SK-N-SH (cell line): ENCODE measurements at regions not wholly inside any gene's neighbourhood (a gene's known extent, or its start where the extent isn't known, plus 50 kb on each side); places are given as distances from the start of the nearest gene placed in this dataset.

Experiments
- CTCF ChIA-PET: fragments of 300-600, 350-600 bp; formaldehyde crosslinking; extraction: SDS; loops from one replicate; lab custom pipeline; 2021; lab: Yijun Ruan, JAX
- POLR2A ChIA-PET: fragments of 350-600 bp; sonication (Branson Sonifier 250); formaldehyde crosslinking; extraction: SDS; loops from one replicate; lab custom pipeline; 2020; ENCODE audit warnings: antibody characterized with exemption, inconsistent platforms; lab: Yijun Ruan, JAX
- DNase-seq: peaks from one replicate; pipeline ENCODE4 v3.0.0; 2012
- H2AFZ ChIP-seq: fragments of 200-600 bp; sonication (generic); 2 replicates; pipeline ENCODE4 v1.8.1; 2016; ENCODE audit warnings: antibody characterized with exemption, mild to moderate bottlenecking, low read depth
- H3F3A ChIP-seq: fragments of 200-600 bp; sonication (generic); replicated peaks from 2 replicates; pipeline ENCODE3; 2016; ENCODE audit warnings: antibody characterized with exemption, mild to moderate bottlenecking; ENCODE audit not compliant: insufficient read depth
- H3K27ac ChIP-seq, 2 experiments: fragments of 200-500 bp in 1 of 2; fragments of 200-600 bp in 1 of 2; sonication (Bioruptor generic) in 1 of 2; sonication (generic), shearing (Covaris generic) in 1 of 2; 2 replicates each; pipeline versions ENCODE4 v1.5.1 to v1.6.1; 2014 to 2016; ENCODE audit warnings: low read depth in 2 of 2, inconsistent platforms in 1 of 2, low read length in 1 of 2, mild to moderate bottlenecking in 1 of 2, mixed read lengths in 1 of 2
- H3K27me3 ChIP-seq: fragments of 200-600 bp; sonication (generic), shearing (Covaris generic); 2 replicates; pipeline ENCODE4 v1.6.1; 2016; ENCODE audit warnings: mixed run types; ENCODE audit not compliant: insufficient read depth
- H3K36me3 ChIP-seq, 2 experiments: fragments of 200-500 bp in 1 of 2; fragments of 200-600 bp in 1 of 2; sonication (Bioruptor generic) in 1 of 2; sonication (generic) in 1 of 2; replicated peaks in 1 of 2; 2 replicates each; pipeline versions ENCODE3 to v1.5.1; 2014 to 2016; ENCODE audit warnings: low read length in 1 of 2, mild to moderate bottlenecking in 1 of 2; ENCODE audit not compliant: insufficient read depth in 2 of 2, control insufficient read depth in 1 of 2
- H3K4me1 ChIP-seq, 2 experiments: fragments of 200-500 bp in 1 of 2; fragments of 200-600 bp in 1 of 2; sonication (Bioruptor generic) in 1 of 2; sonication (generic), shearing (Covaris generic) in 1 of 2; 2 replicates each; pipeline versions ENCODE4 v1.5.1 to v1.6.1; 2014 to 2016; ENCODE audit warnings: low read depth in 1 of 2, low read length in 1 of 2, mixed run types in 1 of 2; ENCODE audit not compliant: insufficient read depth in 2 of 2, control insufficient read depth in 1 of 2
- H3K4me2 ChIP-seq: fragments of 200-600 bp; sonication (generic), shearing (Covaris generic); 2 replicates; pipeline ENCODE4 v1.6.1; 2017; ENCODE audit warnings: mixed run types
- H3K4me3 ChIP-seq, 2 experiments: fragments of 200-500 bp in 1 of 2; fragments of 200-600 bp in 1 of 2; sonication (Bioruptor generic) in 1 of 2; sonication (generic), shearing (Covaris generic) in 1 of 2; 2 replicates each; pipeline versions ENCODE4 v1.5.1 to v1.8.1; 2014 to 2016; ENCODE audit warnings: low read depth in 2 of 2, inconsistent platforms in 1 of 2, low read length in 1 of 2, mild to moderate bottlenecking in 1 of 2, mixed read lengths in 1 of 2, moderate library complexity in 1 of 2
- H3K79me2 ChIP-seq: fragments of 200-600 bp; sonication (generic); 2 replicates; pipeline ENCODE4 v1.8.1; 2017; ENCODE audit warnings: mild to moderate bottlenecking; ENCODE audit not compliant: insufficient read depth
- H3K9ac ChIP-seq: fragments of 200-600 bp; sonication (generic); 2 replicates; pipeline ENCODE4 v1.6.1; 2017; ENCODE audit warnings: mixed run types
- H3K9me2 ChIP-seq: fragments of 200-600 bp; sonication (generic); 2 replicates; pipeline ENCODE4 v1.6.1; 2017; ENCODE audit warnings: mixed run types
- H3K9me3 ChIP-seq: fragments of 200-600 bp; sonication (generic); 2 replicates; pipeline ENCODE4 v1.6.1; 2017; ENCODE audit warnings: mixed run types, mild to moderate bottlenecking, moderate library complexity
- H4K20me1 ChIP-seq: fragments of 200-600 bp; sonication (generic); 2 replicates; pipeline ENCODE4 v1.6.1; 2017; ENCODE audit warnings: mild to moderate bottlenecking, mixed run types; ENCODE audit not compliant: insufficient read depth
- ELF1 ChIP-seq: IDR thresholded peaks from 2 replicates; pipeline ENCODE4 v1.4.0; 2012
- EP300 ChIP-seq, 2 experiments: IDR thresholded peaks; 2 replicates each; pipeline versions ENCODE4 v1.4.0 to v1.6.1; 2012; ENCODE audit warnings: borderline replicate concordance in 1 of 2, low read depth in 1 of 2, low read length in 1 of 2
- EZH2phosphoT487 ChIP-seq: fragments of 200-600 bp; sonication (generic); IDR thresholded peaks from 2 replicates; pipeline ENCODE4 v1.6.1; 2017; ENCODE audit warnings: low read depth, mixed run types, mild to moderate bottlenecking, antibody characterized with exemption, moderate library complexity, borderline replicate concordance
- FOSL2 ChIP-seq: IDR thresholded peaks from 2 replicates; pipeline ENCODE4 v1.4.0; 2012; ENCODE audit warnings: low read depth, mild to moderate bottlenecking, moderate library complexity, borderline replicate concordance
- FOXM1 ChIP-seq: IDR thresholded peaks from 2 replicates; pipeline ENCODE4 v1.4.0; 2012; ENCODE audit warnings: low read depth, mild to moderate bottlenecking
- GABPA ChIP-seq: IDR thresholded peaks from 2 replicates; pipeline ENCODE4 v1.4.0; 2012; ENCODE audit warnings: low read depth, mild to moderate bottlenecking
- GATA2 ChIP-seq: sonication (generic); formaldehyde crosslinking; IDR thresholded peaks from 2 replicates; pipeline ENCODE4 v1.5.0; 2020; ENCODE audit warnings: mild to moderate bottlenecking, missing genetic modification reagents
- JUND ChIP-seq: IDR thresholded peaks from 2 replicates; pipeline ENCODE4 v1.4.0; 2012
- MXI1 ChIP-seq: IDR thresholded peaks from 2 replicates; pipeline ENCODE4 v1.6.1; 2012; ENCODE audit warnings: mild to moderate bottlenecking, low read depth, low read length, improper control_type of control experiment
- NFIC ChIP-seq: IDR thresholded peaks from 2 replicates; pipeline ENCODE4 v1.4.0; 2012; ENCODE audit warnings: borderline replicate concordance
- NRF1 ChIP-seq: IDR thresholded peaks from 2 replicates; pipeline ENCODE4 v1.6.1; 2012; ENCODE audit warnings: low read depth, mild to moderate bottlenecking, low read length
- POLR2AphosphoS5 ChIP-seq: IDR thresholded peaks from 2 replicates; pipeline ENCODE4 v1.6.1; 2012; ENCODE audit warnings: low read depth, low read length
- RAD21 ChIP-seq: IDR thresholded peaks from 2 replicates; pipeline ENCODE4 v1.6.1; 2012; ENCODE audit warnings: mild to moderate bottlenecking, low read length
- RFX5 ChIP-seq: IDR thresholded peaks from 2 replicates; pipeline ENCODE4 v1.6.1; 2012; ENCODE audit warnings: mild to moderate bottlenecking, improper control_type of control experiment, low read length
- SIN3A ChIP-seq: IDR thresholded peaks from 2 replicates; pipeline ENCODE4 v1.6.1; 2012; ENCODE audit warnings: low read depth, mild to moderate bottlenecking, low read length, moderate library complexity, borderline replicate concordance
- TEAD4 ChIP-seq: IDR thresholded peaks from 2 replicates; pipeline ENCODE4 v1.4.0; 2012; ENCODE audit warnings: mild to moderate bottlenecking, borderline replicate concordance; ENCODE audit not compliant: insufficient read depth
- USF1 ChIP-seq: IDR thresholded peaks from 2 replicates; pipeline ENCODE4 v1.4.0; 2012; ENCODE audit warnings: low read depth, borderline replicate concordance
- YY1 ChIP-seq: IDR thresholded peaks from 2 replicates; pipeline ENCODE4 v1.4.0; 2012; ENCODE audit warnings: low read depth, mild to moderate bottlenecking
- WGBS: methylation state at CpG from one replicate; pipeline ENCODE4 v1.1.6; 2017; ENCODE audit warnings: low lambda C conversion rate; 5-methylcytosine and 5-hydroxymethylcytosine counted together
- TF ChIP-seq, protein P1 (sequence below): fragments of 200-600 bp; sonication (generic); IDR thresholded peaks from 2 replicates; pipeline ENCODE4 v1.6.1; 2017; ENCODE audit warnings: antibody characterized with exemption, mild to moderate bottlenecking, moderate library complexity
- TF ChIP-seq, protein P2 (sequence below): IDR thresholded peaks from 2 replicates; pipeline ENCODE4 v1.6.1; 2012; ENCODE audit warnings: mild to moderate bottlenecking, low read depth, low read length, moderate library complexity
- TF ChIP-seq, protein P3 (sequence below): fragments of 150-350 bp; IDR thresholded peaks from 2 replicates; pipeline ENCODE4 v1.6.1; 2017; ENCODE audit warnings: antibody characterized with exemption, low read length, low read depth, borderline replicate concordance
- TF ChIP-seq, protein P4 (sequence below): IDR thresholded peaks from 2 replicates; pipeline ENCODE4; 2012

DNA sequence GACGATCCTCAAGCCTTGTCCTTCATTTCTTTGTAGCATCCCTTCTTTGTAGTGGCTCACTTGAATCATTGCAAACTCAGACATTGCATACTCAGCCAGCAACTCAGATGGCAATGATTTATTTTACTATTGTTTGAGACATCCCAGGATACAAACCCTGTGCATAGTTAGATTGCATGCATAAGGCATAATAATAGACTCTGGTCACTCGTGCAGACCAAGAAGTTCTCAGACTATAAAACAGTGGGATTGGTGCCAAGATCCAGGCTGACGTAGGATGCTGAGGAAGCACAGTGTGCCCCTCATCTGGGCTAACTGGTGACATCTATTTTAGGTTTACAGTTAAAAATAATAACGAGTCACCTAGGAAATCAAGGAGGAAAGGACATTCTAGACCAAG is 142.3 kb downstream of the PMP22 start:
- Histone ChIP-seq H3K36me3 (no peaks in the 10 kb centered on the region), H2AFZ (no peak overlapping the region), H3K27ac (no peak overlapping the region), H3K79me2 (no peaks in the 10 kb centered on the region), H3K9me2 (no peaks in the 10 kb centered on the region), H3F3A (no peaks in the 10 kb centered on the region), H3K4me3 (no peak overlapping the region), H3K9me3 (no peaks in the 10 kb centered on the region), H3K4me1 (no peaks in the 10 kb centered on the region), H3K27me3 (no peaks in the 10 kb centered on the region)
- POLR2A ChIA-PET = no interaction called here
- no peak for DNase-seq
- TF ChIP-seq YY1 (no peak), EP300 (IDR thresholded peaks at IDR 0.05; ENCODE audit: borderline replicate concordance in 1 of 2, low read depth in 1 of 2, low read length in 1 of 2) (no peak), MXI1 (no peak), RAD21 (no peak), FOXM1 (no peak), ELF1 (no peak), JUND (no peak), RFX5 (no peak), SIN3A (no peak), POLR2AphosphoS5 (no peak), GABPA (no peak), EZH2phosphoT487 (no peak)
- TF ChIP-seq, protein P1, sequence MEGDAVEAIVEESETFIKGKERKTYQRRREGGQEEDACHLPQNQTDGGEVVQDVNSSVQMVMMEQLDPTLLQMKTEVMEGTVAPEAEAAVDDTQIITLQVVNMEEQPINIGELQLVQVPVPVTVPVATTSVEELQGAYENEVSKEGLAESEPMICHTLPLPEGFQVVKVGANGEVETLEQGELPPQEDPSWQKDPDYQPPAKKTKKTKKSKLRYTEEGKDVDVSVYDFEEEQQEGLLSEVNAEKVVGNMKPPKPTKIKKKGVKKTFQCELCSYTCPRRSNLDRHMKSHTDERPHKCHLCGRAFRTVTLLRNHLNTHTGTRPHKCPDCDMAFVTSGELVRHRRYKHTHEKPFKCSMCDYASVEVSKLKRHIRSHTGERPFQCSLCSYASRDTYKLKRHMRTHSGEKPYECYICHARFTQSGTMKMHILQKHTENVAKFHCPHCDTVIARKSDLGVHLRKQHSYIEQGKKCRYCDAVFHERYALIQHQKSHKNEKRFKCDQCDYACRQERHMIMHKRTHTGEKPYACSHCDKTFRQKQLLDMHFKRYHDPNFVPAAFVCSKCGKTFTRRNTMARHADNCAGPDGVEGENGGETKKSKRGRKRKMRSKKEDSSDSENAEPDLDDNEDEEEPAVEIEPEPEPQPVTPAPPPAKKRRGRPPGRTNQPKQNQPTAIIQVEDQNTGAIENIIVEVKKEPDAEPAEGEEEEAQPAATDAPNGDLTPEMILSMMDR = no peak
- TF ChIP-seq, protein P2, sequence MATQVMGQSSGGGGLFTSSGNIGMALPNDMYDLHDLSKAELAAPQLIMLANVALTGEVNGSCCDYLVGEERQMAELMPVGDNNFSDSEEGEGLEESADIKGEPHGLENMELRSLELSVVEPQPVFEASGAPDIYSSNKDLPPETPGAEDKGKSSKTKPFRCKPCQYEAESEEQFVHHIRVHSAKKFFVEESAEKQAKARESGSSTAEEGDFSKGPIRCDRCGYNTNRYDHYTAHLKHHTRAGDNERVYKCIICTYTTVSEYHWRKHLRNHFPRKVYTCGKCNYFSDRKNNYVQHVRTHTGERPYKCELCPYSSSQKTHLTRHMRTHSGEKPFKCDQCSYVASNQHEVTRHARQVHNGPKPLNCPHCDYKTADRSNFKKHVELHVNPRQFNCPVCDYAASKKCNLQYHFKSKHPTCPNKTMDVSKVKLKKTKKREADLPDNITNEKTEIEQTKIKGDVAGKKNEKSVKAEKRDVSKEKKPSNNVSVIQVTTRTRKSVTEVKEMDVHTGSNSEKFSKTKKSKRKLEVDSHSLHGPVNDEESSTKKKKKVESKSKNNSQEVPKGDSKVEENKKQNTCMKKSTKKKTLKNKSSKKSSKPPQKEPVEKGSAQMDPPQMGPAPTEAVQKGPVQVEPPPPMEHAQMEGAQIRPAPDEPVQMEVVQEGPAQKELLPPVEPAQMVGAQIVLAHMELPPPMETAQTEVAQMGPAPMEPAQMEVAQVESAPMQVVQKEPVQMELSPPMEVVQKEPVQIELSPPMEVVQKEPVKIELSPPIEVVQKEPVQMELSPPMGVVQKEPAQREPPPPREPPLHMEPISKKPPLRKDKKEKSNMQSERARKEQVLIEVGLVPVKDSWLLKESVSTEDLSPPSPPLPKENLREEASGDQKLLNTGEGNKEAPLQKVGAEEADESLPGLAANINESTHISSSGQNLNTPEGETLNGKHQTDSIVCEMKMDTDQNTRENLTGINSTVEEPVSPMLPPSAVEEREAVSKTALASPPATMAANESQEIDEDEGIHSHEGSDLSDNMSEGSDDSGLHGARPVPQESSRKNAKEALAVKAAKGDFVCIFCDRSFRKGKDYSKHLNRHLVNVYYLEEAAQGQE = no peak
- TF ChIP-seq, all 33 proteins: peak for 0
- no peak overlapping the region for H3K4me2 ChIP-seq
- no peak overlapping the region for H3K9ac ChIP-seq
- CTCF ChIA-PET = no interaction called here
- no peaks in the 10 kb centered on the region for H4K20me1 ChIP-seq
- 3% methylated on average over 4 of the region's 4 CpGs for WGBS

DNA sequence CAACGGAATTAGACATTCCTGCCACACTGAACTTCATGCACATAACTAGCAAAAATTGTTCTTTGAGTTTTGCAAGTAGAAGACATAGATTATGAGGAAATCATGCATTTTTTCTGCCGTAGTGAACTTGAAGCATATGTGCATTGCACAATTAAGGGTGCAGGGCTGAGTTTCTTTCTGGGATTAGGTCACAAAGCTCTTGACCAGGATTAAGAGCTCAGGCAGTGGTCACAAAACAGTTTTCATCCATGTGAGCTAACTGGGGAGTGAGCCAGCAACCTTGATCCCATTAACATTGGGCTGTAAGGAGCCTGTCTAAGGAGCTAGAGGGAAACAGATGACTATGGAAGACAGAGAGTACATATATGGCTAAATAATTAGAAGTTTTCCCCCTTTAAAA is 143.7 kb downstream of the PMP22 start:
- Histone ChIP-seq H3K9me2 (no peaks in the 10 kb centered on the region), H3K4me2 (no peak overlapping the region), H4K20me1 (no peaks in the 10 kb centered on the region), H3K36me3 (no peaks in the 10 kb centered on the region), H3K9me3 (no peaks in the 10 kb centered on the region), H3K4me1 (no peaks in the 10 kb centered on the region), H3K27me3 (no peaks in the 10 kb centered on the region), H3F3A (no peaks in the 10 kb centered on the region), H3K4me3 (0 out of 4 replicates have a peak overlapping the region, but pooled peaks of 1 of the 2 experiments have one; percentile 19), H3K27ac (no peak overlapping the region), H3K79me2 (no peaks in the 10 kb centered on the region), H3K9ac (no peak overlapping the region), H2AFZ (no peak overlapping the region)
- WGBS = 3% methylated on average over 2 of the region's 2 CpGs
- ChIA-PET CTCF (no interaction called here), POLR2A (no interaction called here)
- DNase-seq = no peak
- no peak for TF ChIP-seq YY1
- no peak for TF ChIP-seq ELF1
- TF ChIP-seq, protein P3, sequence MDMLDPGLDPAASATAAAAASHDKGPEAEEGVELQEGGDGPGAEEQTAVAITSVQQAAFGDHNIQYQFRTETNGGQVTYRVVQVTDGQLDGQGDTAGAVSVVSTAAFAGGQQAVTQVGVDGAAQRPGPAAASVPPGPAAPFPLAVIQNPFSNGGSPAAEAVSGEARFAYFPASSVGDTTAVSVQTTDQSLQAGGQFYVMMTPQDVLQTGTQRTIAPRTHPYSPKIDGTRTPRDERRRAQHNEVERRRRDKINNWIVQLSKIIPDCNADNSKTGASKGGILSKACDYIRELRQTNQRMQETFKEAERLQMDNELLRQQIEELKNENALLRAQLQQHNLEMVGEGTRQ = no peak
- TF ChIP-seq TEAD4 = no peak
- TF ChIP-seq EP300 (IDR thresholded peaks at IDR 0.05; ENCODE audit: borderline replicate concordance in 1 of 2, low read depth in 1 of 2, low read length in 1 of 2) = no peak
- no peak for TF ChIP-seq FOSL2
- no peak for TF ChIP-seq USF1
- TF ChIP-seq POLR2AphosphoS5 = no peak
- no peak for TF ChIP-seq NRF1
- TF ChIP-seq, protein P4, sequence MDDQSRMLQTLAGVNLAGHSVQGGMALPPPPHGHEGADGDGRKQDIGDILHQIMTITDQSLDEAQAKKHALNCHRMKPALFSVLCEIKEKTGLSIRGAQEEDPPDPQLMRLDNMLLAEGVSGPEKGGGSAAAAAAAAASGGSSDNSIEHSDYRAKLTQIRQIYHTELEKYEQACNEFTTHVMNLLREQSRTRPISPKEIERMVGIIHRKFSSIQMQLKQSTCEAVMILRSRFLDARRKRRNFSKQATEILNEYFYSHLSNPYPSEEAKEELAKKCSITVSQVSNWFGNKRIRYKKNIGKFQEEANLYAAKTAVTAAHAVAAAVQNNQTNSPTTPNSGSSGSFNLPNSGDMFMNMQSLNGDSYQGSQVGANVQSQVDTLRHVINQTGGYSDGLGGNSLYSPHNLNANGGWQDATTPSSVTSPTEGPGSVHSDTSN = no peak
- no peak for TF ChIP-seq GABPA
- TF ChIP-seq GATA2 (CRISPR knock-in tag) = no peak
- TF ChIP-seq NFIC = no peak
